Chondrocyte (in vitro differentiated cells): ENCODE measurements at regions not wholly inside any gene's neighbourhood (a gene's known extent, or its start where the extent isn't known, plus 50 kb on each side); places are given as distances from the start of the nearest gene placed in this dataset.

Experiments
- DNase-seq: peaks from one replicate; pipeline ENCODE4 v3.0.0; 2021; ENCODE audit warnings: mixed read lengths, low spot score
- H3K27ac Mint-ChIP-seq: one replicate; pipeline ENCODE4 v1.8.0; 2021; ENCODE audit warnings: mild to moderate bottlenecking, moderate library complexity, mixed read lengths; ENCODE audit not compliant: unreplicated experiment
- H3K27me3 Mint-ChIP-seq: 2 replicates; pipeline ENCODE4 v1.8.0; 2021; ENCODE audit warnings: low read depth, mixed read lengths
- H3K36me3 Mint-ChIP-seq: 2 replicates; pipeline ENCODE4 v1.8.0; 2021; ENCODE audit warnings: low read depth, mixed read lengths
- H3K4me1 Mint-ChIP-seq: 2 replicates; pipeline ENCODE4 v1.8.0; 2021; ENCODE audit warnings: low read depth, mild to moderate bottlenecking, mixed read lengths
- H3K4me3 Mint-ChIP-seq: one replicate; pipeline ENCODE4 v1.8.0; 2021; ENCODE audit warnings: mild to moderate bottlenecking, moderate library complexity, mixed read lengths; ENCODE audit not compliant: unreplicated experiment
- H3K9me3 Mint-ChIP-seq: 2 replicates; pipeline ENCODE4 v1.8.0; 2021; ENCODE audit warnings: low read depth, mixed read lengths
- TF ChIP-seq, protein P1 (sequence below): fragments of 200-600 bp; sonication (generic); IDR thresholded peaks from 2 replicates; pipeline ENCODE4 v1.5.0; 2021; ENCODE audit warnings: antibody characterized with exemption, mild to moderate bottlenecking, moderate library complexity

GRCh38 chr7:67724955-67725354 lies 728.3 kb downstream of the TYW1 start:
- Mint-ChIP-seq H3K36me3 (no peaks in the 10 kb centered on the region), H3K27ac (no peak overlapping the region), H3K9me3 (peaks cover 8% of the 10 kb centered on the region), H3K4me3 (no peak overlapping the region), H3K4me1 (no peaks in the 10 kb centered on the region), H3K27me3 (peaks cover 10% of the 10 kb centered on the region)
- TF ChIP-seq, protein P1, sequence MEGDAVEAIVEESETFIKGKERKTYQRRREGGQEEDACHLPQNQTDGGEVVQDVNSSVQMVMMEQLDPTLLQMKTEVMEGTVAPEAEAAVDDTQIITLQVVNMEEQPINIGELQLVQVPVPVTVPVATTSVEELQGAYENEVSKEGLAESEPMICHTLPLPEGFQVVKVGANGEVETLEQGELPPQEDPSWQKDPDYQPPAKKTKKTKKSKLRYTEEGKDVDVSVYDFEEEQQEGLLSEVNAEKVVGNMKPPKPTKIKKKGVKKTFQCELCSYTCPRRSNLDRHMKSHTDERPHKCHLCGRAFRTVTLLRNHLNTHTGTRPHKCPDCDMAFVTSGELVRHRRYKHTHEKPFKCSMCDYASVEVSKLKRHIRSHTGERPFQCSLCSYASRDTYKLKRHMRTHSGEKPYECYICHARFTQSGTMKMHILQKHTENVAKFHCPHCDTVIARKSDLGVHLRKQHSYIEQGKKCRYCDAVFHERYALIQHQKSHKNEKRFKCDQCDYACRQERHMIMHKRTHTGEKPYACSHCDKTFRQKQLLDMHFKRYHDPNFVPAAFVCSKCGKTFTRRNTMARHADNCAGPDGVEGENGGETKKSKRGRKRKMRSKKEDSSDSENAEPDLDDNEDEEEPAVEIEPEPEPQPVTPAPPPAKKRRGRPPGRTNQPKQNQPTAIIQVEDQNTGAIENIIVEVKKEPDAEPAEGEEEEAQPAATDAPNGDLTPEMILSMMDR: no peak
- no peak for DNase-seq

- Mint-ChIP-seq H3K4me3 (no peak overlapping the region), H3K27ac (no peak overlapping the region), H3K9me3 (peaks cover 9% of the 10 kb centered on the region), H3K4me1 (no peaks in the 10 kb centered on the region), H3K36me3 (no peaks in the 10 kb centered on the region), H3K27me3 (peaks cover 11% of the 10 kb centered on the region)
- DNase-seq: no peak
- TF ChIP-seq, protein P1: no peak
Observed at GRCh38 chr7:67725423-67725822, 728.8 kb downstream of the TYW1 start.

DNA sequence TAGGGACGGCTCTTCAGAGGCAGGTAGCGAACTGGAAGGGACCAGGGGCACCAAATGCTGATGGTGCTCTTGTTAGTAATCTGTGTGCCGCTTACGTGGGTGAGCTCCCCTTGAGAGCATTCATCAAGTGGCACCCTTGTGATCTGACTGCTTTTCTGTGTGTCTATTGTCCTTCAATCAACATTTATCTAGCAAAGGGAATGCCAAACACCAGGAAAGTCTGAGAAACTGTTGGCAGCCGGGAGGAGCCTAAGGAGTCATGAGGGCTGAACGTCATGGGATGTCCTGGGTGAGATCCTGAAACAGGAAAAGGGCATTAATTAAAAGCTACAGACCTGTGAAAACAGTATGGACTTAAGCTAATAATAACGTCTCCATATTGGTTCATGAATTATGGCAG lies 733.1 kb downstream of the TYW1 start:
- H3K36me3 Mint-ChIP-seq: no peaks in the 10 kb centered on the region
- DNase-seq: no peak
- H3K4me3 Mint-ChIP-seq: no peak overlapping the region
- H3K27ac Mint-ChIP-seq: no peak overlapping the region
- no peaks in the 10 kb centered on the region for H3K4me1 Mint-ChIP-seq
- peaks cover 11% of the 10 kb centered on the region for H3K27me3 Mint-ChIP-seq
- TF ChIP-seq, protein P1: no peak
- peaks cover 11% of the 10 kb centered on the region for H3K9me3 Mint-ChIP-seq

- Mint-ChIP-seq H3K4me1 (no peaks in the 10 kb centered on the region), H3K27me3 (peaks cover 11% of the 10 kb centered on the region), H3K4me3 (no peak overlapping the region), H3K27ac (no peak overlapping the region), H3K36me3 (no peaks in the 10 kb centered on the region), H3K9me3 (peaks cover 5% of the 10 kb centered on the region)
- TF ChIP-seq, protein P1: no peak
- DNase-seq: no peak
Observed at GRCh38 chr7:67731704-67732103, 735.1 kb downstream of the TYW1 start.

- Mint-ChIP-seq H3K27me3 (peaks cover 11% of the 10 kb centered on the region), H3K4me3 (no peak overlapping the region), H3K27ac (no peak overlapping the region), H3K9me3 (peaks cover 8% of the 10 kb centered on the region), H3K4me1 (no peaks in the 10 kb centered on the region), H3K36me3 (no peaks in the 10 kb centered on the region)
- no peak for DNase-seq
- TF ChIP-seq, protein P1: no peak
Observed at GRCh38 chr7:67732898-67733297, 736.3 kb downstream of the TYW1 start.
